Activated CD8-positive, alpha-beta memory T cell treated with anti-CD3 and anti-CD28 coated beads for 36 hours (primary cell): ENCODE measurements at regions not wholly inside any gene's neighbourhood (a gene's known extent, or its start where the extent isn't known, plus 50 kb on each side); places are given as distances from the start of the nearest gene placed in this dataset.

Experiments used
- CTCF ChIA-PET: fragments of 350-600 bp; sonication (Branson Sonifier 250); formaldehyde crosslinking; loops from one replicate; lab custom pipeline; 2021; ENCODE audit warnings: antibody characterized with exemption; lab: Charles Lee
- POLR2A ChIA-PET: fragments of 350-600 bp; sonication (Branson Sonifier 250); formaldehyde crosslinking; loops from one replicate; lab custom pipeline; 2021; ENCODE audit warnings: antibody characterized with exemption; lab: Charles Lee

GRCh38 chr14:55500219-55500701 lies 59.8 kb upstream of the TBPL2 start:
- ChIA-PET POLR2A (no interaction called here), CTCF (no interaction called here)

GRCh38 chr14:55500708-55501107 lies 60.3 kb upstream of the TBPL2 start:
- ChIA-PET CTCF (no interaction called here), POLR2A (no interaction called here)

- POLR2A ChIA-PET: no interaction called here
- CTCF ChIA-PET: interaction anchor here (0.9 kb wide), 1 partner anchor 18 kb away, joined by 4 read pairs; no protein-coding TSS in a partner anchor
These were observed 62.4 kb upstream of the TBPL2 start for GRCh38 chr14:55502746-55503284.

GRCh38 chr14:55505846-55506245 lies 65.4 kb upstream of the TBPL2 start:
- ChIA-PET CTCF (no interaction called here), POLR2A (no interaction called here)

GRCh38 chr14:55508676-55509075 lies 68.3 kb upstream of the TBPL2 start:
- CTCF ChIA-PET: no interaction called here

GRCh38 chr14:55512421-55512820 lies 67.6 kb upstream of the KTN1 start:
- ChIA-PET CTCF (no interaction called here), POLR2A (no interaction called here)

More at GRCh38 chr14:55508676-55509075, 68.3 kb upstream of the TBPL2 start:
- POLR2A ChIA-PET: no interaction called here

- CTCF ChIA-PET: no interaction called here
- POLR2A ChIA-PET: no interaction called here
These were observed 66.5 kb upstream of the KTN1 start for GRCh38 chr14:55513491-55513890.

- ChIA-PET POLR2A (no interaction called here), CTCF (no interaction called here)
These were observed 65.1 kb upstream of the KTN1 start for GRCh38 chr14:55514819-55515490.

- CTCF ChIA-PET: no interaction called here
- POLR2A ChIA-PET: no interaction called here
These were observed 63.2 kb upstream of the KTN1 start for GRCh38 chr14:55516776-55517175.

- POLR2A ChIA-PET: no interaction called here
- CTCF ChIA-PET: no interaction called here
These were observed 61.6 kb upstream of the KTN1 start for GRCh38 chr14:55518391-55518790.

GRCh38 chr14:55519473-55520080 lies 60.4 kb upstream of the KTN1 start:
- CTCF ChIA-PET: interaction anchor here (0.6 kb wide), 1 partner anchor 177 kb away, joined by 3 read pairs; no protein-coding TSS in a partner anchor
- POLR2A ChIA-PET: no interaction called here

- POLR2A ChIA-PET: no interaction called here
These were observed 56.7 kb upstream of the KTN1 start for GRCh38 chr14:55523321-55523720.

More at GRCh38 chr14:55523321-55523720, 56.7 kb upstream of the KTN1 start:
- CTCF ChIA-PET: no interaction called here
